Progenitor cell of endocrine pancreas (in vitro differentiated cells): ENCODE measurements at regions not wholly inside any gene's neighbourhood (a gene's known extent, or its start where the extent isn't known, plus 50 kb on each side); places are given as distances from the start of the nearest gene placed in this dataset.

Source experiments
- DNase-seq: peaks from one replicate; pipeline ENCODE4 v3.0.0; 2021; ENCODE audit warnings: low spot score; ENCODE audit not compliant: unreplicated experiment
- H3K27ac Mint-ChIP-seq: 2 replicates; pipeline ENCODE4 v1.8.0; 2021; ENCODE audit warnings: mild to moderate bottlenecking, moderate library complexity, mixed read lengths
- H3K27me3 Mint-ChIP-seq: 2 replicates; pipeline ENCODE4 v1.8.0; 2021; ENCODE audit warnings: mixed read lengths
- H3K36me3 Mint-ChIP-seq: 2 replicates; pipeline ENCODE4 v1.8.0; 2022; ENCODE audit warnings: mixed read lengths; ENCODE audit not compliant: insufficient read depth
- H3K4me1 Mint-ChIP-seq: 2 replicates; pipeline ENCODE4 v1.8.0; 2021; ENCODE audit warnings: low read depth, mixed read lengths
- H3K4me3 Mint-ChIP-seq: 2 replicates; pipeline ENCODE4 v1.8.0; 2021; ENCODE audit warnings: low read depth, mild to moderate bottlenecking, moderate library complexity, mixed read lengths
- H3K9me3 Mint-ChIP-seq: 2 replicates; pipeline ENCODE4 v1.8.0; 2021; ENCODE audit warnings: low read depth, mixed read lengths
- CTCF ChIP-seq: fragments of 200-600 bp; sonication (generic); IDR thresholded peaks from one replicate; pipeline ENCODE4 v1.5.0; 2021; ENCODE audit warnings: antibody characterized with exemption, mild to moderate bottlenecking; ENCODE audit not compliant: unreplicated experiment

GRCh38 chr20:7736336-7736735, 203.9 kb downstream of the HAO1 start:
- H3K27me3 Mint-ChIP-seq = no peaks in the 10 kb centered on the region
- no peak for DNase-seq
- TF ChIP-seq CTCF = no peak
- no peaks in the 10 kb centered on the region for H3K4me1 Mint-ChIP-seq
- H3K36me3 Mint-ChIP-seq = no peaks in the 10 kb centered on the region
- H3K4me3 Mint-ChIP-seq = no peak overlapping the region
- no peaks in the 10 kb centered on the region for H3K9me3 Mint-ChIP-seq
- H3K27ac Mint-ChIP-seq = no peak overlapping the region

GRCh38 chr20:7741866-7742265, 198.4 kb downstream of the HAO1 start:
- no peak overlapping the region for H3K4me3 Mint-ChIP-seq
- peaks cover 4% of the 10 kb centered on the region for H3K9me3 Mint-ChIP-seq
- no peak overlapping the region for H3K27ac Mint-ChIP-seq
- peaks cover 6% of the 10 kb centered on the region for H3K4me1 Mint-ChIP-seq
- TF ChIP-seq CTCF = no peak
- no peaks in the 10 kb centered on the region for H3K27me3 Mint-ChIP-seq
- H3K36me3 Mint-ChIP-seq = no peaks in the 10 kb centered on the region
- DNase-seq = no peak

GRCh38 chr20:7742479-7742878, 197.8 kb downstream of the HAO1 start:
- no peaks in the 10 kb centered on the region for H3K27me3 Mint-ChIP-seq
- TF ChIP-seq CTCF = no peak
- no peak overlapping the region for H3K27ac Mint-ChIP-seq
- H3K4me3 Mint-ChIP-seq = no peak overlapping the region
- peaks cover 6% of the 10 kb centered on the region for H3K4me1 Mint-ChIP-seq
- H3K36me3 Mint-ChIP-seq = no peaks in the 10 kb centered on the region
- peaks cover 4% of the 10 kb centered on the region for H3K9me3 Mint-ChIP-seq
- no peak for DNase-seq

GRCh38 chr20:7744411-7744810, 195.8 kb downstream of the HAO1 start:
- no peak for TF ChIP-seq CTCF
- Mint-ChIP-seq H3K27ac (no peak overlapping the region), H3K9me3 (peaks cover 4% of the 10 kb centered on the region), H3K36me3 (no peaks in the 10 kb centered on the region), H3K4me3 (no peak overlapping the region), H3K4me1 (peaks cover 10% of the 10 kb centered on the region), H3K27me3 (no peaks in the 10 kb centered on the region)
- no peak for DNase-seq

- no peaks in the 10 kb centered on the region for H3K9me3 Mint-ChIP-seq
- no peaks in the 10 kb centered on the region for H3K36me3 Mint-ChIP-seq
- H3K27ac Mint-ChIP-seq = no peak overlapping the region
- no peak overlapping the region for H3K4me3 Mint-ChIP-seq
- no peaks in the 10 kb centered on the region for H3K27me3 Mint-ChIP-seq
- TF ChIP-seq CTCF = no peak
- no peak for DNase-seq
- H3K4me1 Mint-ChIP-seq = peaks cover 10% of the 10 kb centered on the region
Observed at GRCh38 chr20:7748624-7749023, 191.6 kb downstream of the HAO1 start.
